ENCODE measurements at regions not wholly inside any gene's neighbourhood (a gene's known extent, or its start where the extent isn't known, plus 50 kb on each side); places are given as distances from the start of the nearest gene placed in this dataset.
"Not testable (repeated sequence)": the region's sequence is repeated elsewhere in the genome, so short reads cannot be mapped to it uniquely, and the experiment has no call there.

DNA sequence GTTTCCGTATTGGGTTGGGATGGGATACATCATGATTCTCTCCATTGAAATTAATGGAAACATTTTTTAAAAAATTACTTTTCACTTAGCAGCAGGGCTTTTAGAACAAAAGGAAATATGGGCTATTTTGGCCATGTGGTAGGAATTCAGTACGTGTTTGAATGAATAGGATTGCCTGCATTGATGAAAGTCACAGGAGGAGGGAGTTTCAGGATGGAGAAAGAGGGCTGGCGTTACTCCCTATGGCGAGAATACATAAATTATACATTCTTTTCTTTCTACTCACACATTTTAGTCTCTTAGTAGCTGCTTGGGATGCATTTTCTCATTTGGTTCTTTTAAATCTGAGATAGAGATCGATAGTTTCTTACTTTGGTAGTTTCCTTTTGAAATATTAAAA lies 100.3 kb upstream of the PDHA1 start:
- no peak for DNase-seq

DNA sequence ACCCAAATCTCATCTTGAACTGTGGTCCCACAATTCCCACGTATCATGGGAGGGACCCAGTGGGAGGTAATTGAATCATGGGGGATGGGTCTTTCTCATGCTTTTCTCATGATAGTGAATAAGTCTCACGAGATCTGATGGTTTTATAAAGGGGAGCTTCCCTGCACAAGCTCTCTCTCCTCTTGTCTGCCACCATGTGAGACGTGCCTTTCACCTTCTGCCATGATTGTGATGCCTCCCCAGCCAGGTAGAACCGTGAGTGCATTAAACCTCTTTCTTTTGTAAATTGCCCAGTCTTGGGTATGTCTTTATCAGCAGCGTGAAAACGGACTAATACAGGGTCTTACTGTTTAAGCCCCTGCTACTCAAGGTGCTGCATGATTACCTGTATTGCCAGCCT lies 98.8 kb upstream of the PDHA1 start:
- not testable (repeated sequence) for DNase-seq

DNA sequence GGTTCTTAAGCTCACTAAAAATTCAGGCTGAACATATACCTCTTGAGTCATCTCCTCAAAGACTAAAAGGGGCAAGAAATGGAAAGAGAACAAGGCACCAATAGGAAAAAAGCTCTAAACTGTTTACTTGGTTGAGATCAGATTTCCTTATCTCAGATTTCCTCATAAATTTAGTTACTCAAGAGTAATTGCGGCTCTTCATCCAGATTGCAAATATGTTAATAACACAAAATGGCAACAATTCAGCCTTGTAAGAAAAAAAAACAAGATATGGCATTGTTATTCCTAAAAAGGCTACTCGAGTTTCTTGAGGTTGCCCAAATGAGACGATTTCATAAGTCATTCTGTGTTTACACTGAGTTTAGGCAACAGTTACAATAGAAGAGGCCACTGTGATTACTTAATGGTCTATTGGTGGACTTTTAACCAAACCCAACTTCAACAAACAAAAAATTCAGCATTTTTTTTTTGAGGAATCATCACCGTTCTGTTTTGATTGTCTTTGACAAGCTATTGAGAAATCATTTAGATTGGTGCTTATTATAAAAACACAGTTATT lies 97.9 kb upstream of the PDHA1 start:
- no peak for DNase-seq

DNA sequence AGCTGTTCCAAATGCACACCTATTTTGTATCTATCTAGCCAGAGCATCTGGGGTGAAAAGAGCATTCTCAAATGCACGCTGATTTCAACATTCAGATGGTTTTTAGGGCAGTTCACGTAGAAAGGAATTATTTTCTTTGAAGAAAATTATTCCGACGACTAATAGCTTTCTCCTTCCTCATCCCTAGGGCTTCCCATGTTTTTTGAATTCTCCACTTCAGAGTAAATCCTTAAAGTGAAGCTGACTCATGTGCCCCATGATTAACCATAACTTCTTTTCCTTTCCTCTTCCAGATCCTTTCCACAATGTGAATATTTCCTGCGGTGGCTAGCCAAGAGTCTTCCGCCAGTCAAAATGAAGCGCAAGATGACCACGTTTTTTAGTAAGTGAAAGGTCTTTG lies 86.7 kb upstream of the PDHA1 start:
- no peak for DNase-seq

DNA sequence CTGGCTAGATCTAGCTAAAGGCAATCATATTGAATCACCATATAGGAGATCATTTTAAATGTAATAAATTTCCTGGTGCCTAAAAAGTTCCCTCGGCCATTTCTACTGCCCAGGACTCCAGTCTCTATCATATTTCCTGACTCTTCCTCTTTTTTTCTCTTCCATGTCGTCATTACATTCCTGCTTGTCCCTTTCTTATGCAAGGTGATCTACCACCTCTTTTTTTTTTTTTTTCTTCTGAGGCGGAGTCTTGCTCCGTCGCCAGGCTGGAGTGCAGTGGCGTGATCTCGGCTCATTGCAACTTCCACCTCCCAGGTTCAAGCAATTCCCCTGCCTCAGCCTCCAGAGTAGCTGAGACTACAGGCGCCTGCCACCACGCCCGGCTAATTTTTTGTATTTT lies 82.7 kb upstream of the PDHA1 start:
- DNase-seq = not testable (repeated sequence)

DNA sequence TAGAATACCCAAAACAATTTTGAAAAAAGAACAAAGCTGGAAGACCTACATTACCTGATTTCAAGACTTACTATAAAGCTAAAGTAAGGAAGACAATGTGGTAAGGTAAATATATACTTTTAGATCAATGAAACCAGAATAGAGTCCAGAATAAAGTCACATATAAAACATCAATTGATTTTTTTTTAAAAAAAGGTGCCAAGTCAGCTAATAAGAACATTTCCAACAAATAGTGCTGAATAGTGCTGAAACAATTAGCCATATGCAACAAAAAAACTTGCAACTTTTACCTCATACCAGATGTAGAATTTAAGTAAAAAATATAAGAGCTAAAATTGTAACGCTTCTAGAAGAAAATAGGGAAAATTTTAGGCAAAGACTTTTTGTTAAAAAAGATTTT lies 73.0 kb upstream of the PDHA1 start:
- no peak for DNase-seq

DNA sequence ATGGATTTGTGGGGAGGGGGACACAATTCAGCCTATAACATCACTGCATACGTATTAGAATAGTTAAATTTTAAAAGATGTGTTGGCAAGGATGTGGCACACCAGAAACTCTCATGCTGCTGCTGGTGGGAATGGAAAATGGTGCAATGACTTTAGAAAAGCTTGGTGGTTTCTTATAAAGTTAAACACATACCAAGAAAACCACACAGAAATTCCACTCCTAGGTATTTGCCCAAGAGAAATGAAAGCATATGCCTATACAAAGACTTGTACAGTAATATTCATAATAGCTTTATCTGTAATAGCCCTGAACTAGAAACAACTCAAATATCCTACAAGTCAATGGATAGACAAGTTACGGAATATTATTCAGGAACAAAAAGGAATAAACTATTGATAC lies 71.3 kb upstream of the PDHA1 start:
- no peak for DNase-seq

DNA sequence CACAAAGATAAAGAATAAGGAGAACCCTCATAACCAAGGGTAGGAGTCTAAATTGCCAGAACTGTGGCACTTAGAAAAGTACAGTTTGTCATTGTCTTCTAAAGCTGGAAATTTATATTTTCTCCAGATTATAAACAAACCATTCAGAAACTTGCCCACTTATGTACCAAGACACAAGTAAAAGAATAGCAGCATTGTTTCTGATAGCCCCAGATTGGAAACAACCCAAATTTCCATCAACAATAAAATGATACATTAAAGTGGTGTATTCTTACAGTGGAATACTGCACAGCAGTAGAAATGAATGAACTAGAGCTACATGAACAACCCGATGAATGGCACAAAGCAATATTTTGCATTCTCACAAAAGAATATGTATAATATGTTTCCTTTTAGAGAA lies 63.1 kb upstream of the PDHA1 start:
- DNase-seq = no peak

DNA sequence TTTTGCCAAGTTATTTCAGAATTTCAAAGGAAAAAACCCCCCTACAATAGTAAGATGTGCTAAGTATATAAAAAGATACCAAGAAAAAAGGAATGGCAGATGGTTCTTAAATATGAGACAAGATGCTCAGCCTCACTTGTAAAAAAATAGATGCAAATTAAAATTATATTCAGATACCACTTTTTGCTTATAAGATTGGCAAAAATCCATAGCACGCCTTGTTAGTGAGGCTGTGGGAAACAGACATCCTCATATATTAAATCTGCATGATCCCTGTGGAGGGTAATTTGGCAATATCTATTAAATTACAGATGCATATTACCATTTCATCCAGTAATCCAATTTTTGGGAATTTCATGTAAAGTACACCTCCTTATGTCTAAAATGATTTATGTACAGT lies 62.5 kb upstream of the PDHA1 start:
- DNase-seq = no peak

DNA sequence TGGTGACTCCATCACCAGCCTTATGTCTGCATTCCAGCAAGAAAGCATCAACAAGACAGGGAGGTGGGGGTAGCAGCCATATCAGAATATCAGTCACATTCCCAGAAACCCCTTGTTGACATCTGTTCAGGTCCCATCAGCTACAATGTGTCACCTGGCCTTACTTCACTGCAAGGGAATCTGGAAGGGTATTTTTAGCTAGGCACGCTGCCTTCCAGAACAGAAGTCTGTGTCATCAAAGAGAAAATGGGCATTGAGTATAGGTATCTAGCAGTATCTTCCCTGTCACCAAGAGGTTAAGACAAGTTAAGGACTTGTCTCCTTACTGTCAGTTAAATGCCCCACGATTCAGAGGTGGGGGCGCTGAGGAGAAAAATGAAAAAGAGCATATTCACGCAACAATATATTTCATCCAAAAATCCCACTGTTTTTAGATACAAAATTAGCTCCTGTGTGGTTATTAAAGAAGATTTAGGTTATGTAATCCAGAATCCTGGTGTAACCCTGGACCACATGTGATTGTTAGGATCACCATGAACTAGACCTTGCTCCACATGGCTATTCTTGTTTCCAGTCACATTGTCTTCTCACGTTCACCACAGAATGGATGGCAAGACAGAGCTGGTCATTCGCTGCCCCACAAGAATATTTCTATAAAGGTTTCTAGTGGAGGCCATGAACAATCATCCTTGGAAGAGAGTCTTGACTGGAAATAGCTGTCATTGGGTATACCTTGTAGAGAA lies 60.0 kb upstream of the PDHA1 start:
- no peak for DNase-seq

DNA sequence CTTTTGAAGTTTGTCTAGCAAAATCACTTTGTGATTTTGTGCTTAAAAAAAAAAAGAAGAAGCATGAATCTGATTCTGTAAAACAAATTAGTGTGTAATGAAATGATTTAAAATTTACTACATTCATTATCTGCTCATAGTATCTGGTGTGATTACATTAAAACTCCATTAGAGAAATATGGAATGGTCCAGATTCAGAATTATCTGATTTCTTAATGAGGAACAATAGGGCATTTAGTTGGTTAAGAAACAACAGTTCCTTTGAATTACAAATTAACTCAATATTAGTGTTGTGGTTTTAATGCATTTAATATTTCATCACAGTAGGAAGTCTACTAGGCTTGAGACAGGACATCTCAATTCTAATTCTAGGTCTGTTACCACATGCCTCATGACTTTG lies 57.9 kb upstream of the PDHA1 start:
- no peak for DNase-seq

DNA sequence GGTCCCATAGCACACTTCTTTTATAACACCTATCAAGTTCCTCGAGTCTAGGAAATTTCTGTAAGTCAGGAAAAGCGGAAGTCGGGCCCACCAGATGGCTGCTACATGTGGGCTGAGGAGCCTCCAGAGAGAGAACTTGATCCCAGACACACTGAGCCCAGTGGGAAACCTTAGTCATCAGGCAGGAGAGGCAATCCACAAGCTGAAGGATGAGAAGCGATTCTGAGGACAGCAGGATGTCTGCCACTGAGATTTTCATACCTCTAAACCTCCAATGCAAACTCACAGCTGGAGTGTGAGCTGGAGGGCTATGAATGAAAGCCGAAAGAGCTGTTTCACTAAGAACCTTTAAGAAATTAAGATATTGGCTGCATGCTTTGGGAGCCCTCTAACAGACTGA lies 52.6 kb upstream of the PDHA1 start:
- DNase-seq = no peak

DNA sequence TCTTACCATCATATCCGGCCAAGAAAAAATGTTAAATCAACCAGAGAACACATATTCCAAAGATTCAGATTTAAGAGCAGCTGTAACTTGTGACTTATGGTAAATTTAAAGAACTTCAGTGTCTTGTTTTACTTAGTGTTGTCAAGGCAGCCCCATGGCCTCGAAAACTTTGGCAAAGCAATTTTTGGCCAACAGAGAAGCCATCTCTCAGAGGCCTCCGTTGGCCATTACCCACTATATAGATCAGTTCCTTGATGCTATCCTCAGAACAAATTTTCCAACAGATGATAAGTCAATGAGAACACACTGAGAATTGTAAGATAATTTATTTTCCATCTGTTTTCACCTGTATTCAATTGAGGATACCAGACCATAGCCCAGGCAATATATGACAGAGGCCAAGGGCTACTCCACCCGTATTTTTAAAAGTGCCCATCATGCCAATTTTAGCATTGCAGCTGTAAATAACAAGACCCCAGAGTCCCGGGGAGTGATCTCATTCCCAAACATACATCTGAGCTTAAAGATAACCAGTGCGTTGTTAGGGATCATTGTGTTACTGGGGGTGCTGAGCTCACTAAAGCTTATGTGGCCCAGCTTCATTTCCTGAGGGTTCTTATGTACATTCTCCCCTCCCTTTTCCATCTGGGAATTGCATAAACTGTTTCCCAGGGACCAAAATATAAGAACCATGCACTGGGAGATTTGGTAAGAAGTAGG lies 50.0 kb upstream of the PDHA1 start:
- no peak for DNase-seq

All from NCI-H1092 treated with DMSO at 0.1 percent for 48 hours (cell line).